KMS-11 (cell line): ENCODE measurements at regions not wholly inside any gene's neighbourhood (a gene's known extent, or its start where the extent isn't known, plus 50 kb on each side); places are given as distances from the start of the nearest gene placed in this dataset.

Experiments used
- H2AFZ ChIP-seq: fragments of 200-600 bp; sonication (generic); 2 replicates; pipeline ENCODE4 v1.6.1; 2016; ENCODE audit warnings: antibody characterized with exemption, mixed run types, low read depth
- H3K27ac ChIP-seq: fragments of 200-600 bp; sonication (generic); 2 replicates; pipeline ENCODE4 v1.6.1; 2016; ENCODE audit warnings: mild to moderate bottlenecking, mixed run types
- H3K27me3 ChIP-seq: fragments of 200-600 bp; sonication (generic); 2 replicates; pipeline ENCODE4 v1.6.1; 2017; ENCODE audit warnings: mild to moderate bottlenecking, low read depth, mixed run types, moderate library complexity; ENCODE audit not compliant: insufficient read depth
- H3K36me3 ChIP-seq: fragments of 200-600 bp; sonication (generic); 2 replicates; pipeline ENCODE4 v1.6.1; 2017; ENCODE audit warnings: mild to moderate bottlenecking, mixed run types; ENCODE audit not compliant: insufficient read depth
- H3K4me1 ChIP-seq: fragments of 200-600 bp; sonication (generic); 2 replicates; pipeline ENCODE4 v1.6.1; 2016; ENCODE audit warnings: mild to moderate bottlenecking, low read depth, mixed run types; ENCODE audit not compliant: poor library complexity, severe bottlenecking
- H3K4me2 ChIP-seq: fragments of 200-600 bp; sonication (generic); 2 replicates; pipeline ENCODE4 v1.7.0; 2016; ENCODE audit warnings: mild to moderate bottlenecking, mixed run types
- H3K4me3 ChIP-seq: fragments of 200-600 bp; sonication (generic); IDR thresholded peaks from 2 replicates; pipeline ENCODE4 v1.6.1; 2017; ENCODE audit warnings: low read depth, low read length, mixed read lengths; ENCODE audit not compliant: insufficient read depth
- H3K79me2 ChIP-seq: fragments of 200-600 bp; sonication (generic); 2 replicates; pipeline ENCODE4 v1.6.1; 2016; ENCODE audit warnings: low read depth, mixed run types; ENCODE audit not compliant: insufficient read depth
- H3K9ac ChIP-seq: fragments of 200-600 bp; sonication (generic); 2 replicates; pipeline ENCODE4 v1.6.1; 2016; ENCODE audit warnings: mild to moderate bottlenecking, mixed run types
- H4K20me1 ChIP-seq: fragments of 200-600 bp; sonication (generic); 2 replicates; pipeline ENCODE4 v1.6.1; 2016; ENCODE audit warnings: mild to moderate bottlenecking, mixed run types; ENCODE audit not compliant: insufficient read depth
- TF ChIP-seq, protein P1 (sequence below): fragments of 200-600 bp; sonication (generic); conservative IDR thresholded peaks from 2 replicates; pipeline ENCODE4 v1.6.1; 2017; ENCODE audit warnings: low read depth, mild to moderate bottlenecking, antibody characterized with exemption, low read length, moderate library complexity, mixed read lengths

- no peaks in the 10 kb centered on the region for H3K27me3 ChIP-seq
- H4K20me1 ChIP-seq, result no peaks in the 10 kb centered on the region
- no peak overlapping the region for H3K4me3 ChIP-seq
- H3K4me2 ChIP-seq, result no peak overlapping the region
- no peaks in the 10 kb centered on the region for H3K4me1 ChIP-seq
- H3K9ac ChIP-seq, result no peak overlapping the region
- no peak overlapping the region for H2AFZ ChIP-seq
- H3K36me3 ChIP-seq, result no peaks in the 10 kb centered on the region
- H3K79me2 ChIP-seq, result no peaks in the 10 kb centered on the region
- H3K27ac ChIP-seq, result no peak overlapping the region
- TF ChIP-seq, protein P1, sequence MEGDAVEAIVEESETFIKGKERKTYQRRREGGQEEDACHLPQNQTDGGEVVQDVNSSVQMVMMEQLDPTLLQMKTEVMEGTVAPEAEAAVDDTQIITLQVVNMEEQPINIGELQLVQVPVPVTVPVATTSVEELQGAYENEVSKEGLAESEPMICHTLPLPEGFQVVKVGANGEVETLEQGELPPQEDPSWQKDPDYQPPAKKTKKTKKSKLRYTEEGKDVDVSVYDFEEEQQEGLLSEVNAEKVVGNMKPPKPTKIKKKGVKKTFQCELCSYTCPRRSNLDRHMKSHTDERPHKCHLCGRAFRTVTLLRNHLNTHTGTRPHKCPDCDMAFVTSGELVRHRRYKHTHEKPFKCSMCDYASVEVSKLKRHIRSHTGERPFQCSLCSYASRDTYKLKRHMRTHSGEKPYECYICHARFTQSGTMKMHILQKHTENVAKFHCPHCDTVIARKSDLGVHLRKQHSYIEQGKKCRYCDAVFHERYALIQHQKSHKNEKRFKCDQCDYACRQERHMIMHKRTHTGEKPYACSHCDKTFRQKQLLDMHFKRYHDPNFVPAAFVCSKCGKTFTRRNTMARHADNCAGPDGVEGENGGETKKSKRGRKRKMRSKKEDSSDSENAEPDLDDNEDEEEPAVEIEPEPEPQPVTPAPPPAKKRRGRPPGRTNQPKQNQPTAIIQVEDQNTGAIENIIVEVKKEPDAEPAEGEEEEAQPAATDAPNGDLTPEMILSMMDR, result no peak
These were observed 688.9 kb upstream of the ADGRL2 start for GRCh38 chr1:81111818-81112217.

DNA sequence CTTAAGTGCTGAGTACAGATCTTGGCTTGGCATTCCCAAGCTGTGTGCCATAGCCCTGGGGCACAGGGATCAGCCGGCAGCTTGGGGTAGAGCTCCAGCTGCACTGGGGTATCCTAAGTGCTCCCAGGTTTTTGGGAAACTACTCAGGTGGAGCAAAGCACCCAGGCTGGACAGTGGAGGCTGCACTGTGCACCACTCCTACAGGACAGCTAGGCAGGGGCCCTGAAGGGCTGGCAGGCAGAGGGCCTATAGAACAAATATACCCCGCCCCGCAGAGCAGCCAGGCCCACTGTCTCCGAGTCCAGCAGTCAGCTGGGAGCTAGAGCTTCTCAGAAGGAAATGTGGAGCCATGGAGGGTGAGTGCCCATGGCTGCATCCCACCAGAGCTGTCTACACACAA lies 691.7 kb upstream of the ADGRL2 start:
- Histone ChIP-seq H3K27ac (no peak overlapping the region), H3K36me3 (no peaks in the 10 kb centered on the region), H3K9ac (no peak overlapping the region), H3K79me2 (no peaks in the 10 kb centered on the region), H3K27me3 (no peaks in the 10 kb centered on the region), H2AFZ (no peak overlapping the region), H3K4me1 (no peaks in the 10 kb centered on the region), H3K4me2 (no peak overlapping the region), H3K4me3 (no peak overlapping the region), H4K20me1 (no peaks in the 10 kb centered on the region)
- TF ChIP-seq, protein P1, result no peak

DNA sequence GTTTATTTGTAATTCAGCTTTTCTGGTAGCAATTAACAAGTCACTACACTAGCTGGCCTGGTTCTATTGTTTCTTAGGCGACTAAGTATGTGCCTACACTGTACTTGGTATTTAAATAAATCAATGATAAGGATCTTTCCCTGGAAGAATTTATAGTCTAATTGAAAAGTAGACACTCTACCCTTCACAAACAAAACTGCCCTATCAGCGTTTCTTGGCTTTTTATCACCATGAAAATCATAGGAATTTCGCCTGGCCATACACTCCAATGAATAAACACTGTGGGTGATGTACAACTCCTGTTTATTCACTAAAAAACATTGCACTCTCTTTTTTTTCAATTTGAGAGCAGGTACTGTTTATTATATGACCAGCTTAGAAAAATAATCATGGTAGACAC lies 702.9 kb upstream of the ADGRL2 start:
- no peaks in the 10 kb centered on the region for H3K79me2 ChIP-seq
- H3K27ac ChIP-seq, result no peak overlapping the region

DNA sequence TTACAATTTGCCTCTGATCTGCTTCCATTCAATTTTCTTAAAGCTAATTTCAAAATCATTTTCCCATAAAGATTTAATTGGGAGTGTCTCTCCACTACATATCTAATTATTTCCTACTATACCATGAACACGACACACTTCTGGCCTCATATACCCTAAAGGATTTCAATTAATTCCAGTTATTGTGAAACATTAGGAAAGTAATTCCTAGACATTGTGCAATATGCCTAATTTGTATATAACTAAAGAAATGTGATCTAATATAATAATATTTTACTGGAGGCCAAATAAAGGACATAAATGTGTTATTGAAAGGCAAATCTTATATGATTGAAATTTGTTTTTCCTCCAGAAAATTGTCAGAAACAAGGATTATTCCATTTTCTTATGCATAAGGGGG lies 727.2 kb upstream of the ADGRL2 start:
- Histone ChIP-seq H3K79me2 (no peaks in the 10 kb centered on the region), H3K4me3 (no peak overlapping the region)
- TF ChIP-seq, protein P1, result no peak

More for the DNA sequence above, 702.9 kb upstream of the ADGRL2 start:
- Histone ChIP-seq H3K4me1 (no peaks in the 10 kb centered on the region), H3K4me2 (no peak overlapping the region), H2AFZ (no peak overlapping the region), H3K27me3 (no peaks in the 10 kb centered on the region), H3K9ac (no peak overlapping the region), H3K36me3 (no peaks in the 10 kb centered on the region), H3K4me3 (no peak overlapping the region), H4K20me1 (no peaks in the 10 kb centered on the region)
- TF ChIP-seq, protein P1, result no peak

More for the DNA sequence above, 727.2 kb upstream of the ADGRL2 start:
- H3K4me1 ChIP-seq, result no peaks in the 10 kb centered on the region
- no peaks in the 10 kb centered on the region for H4K20me1 ChIP-seq
- no peak overlapping the region for H3K4me2 ChIP-seq
- H3K27ac ChIP-seq, result no peak overlapping the region
- H3K27me3 ChIP-seq, result no peaks in the 10 kb centered on the region
- H3K9ac ChIP-seq, result no peak overlapping the region
- H3K36me3 ChIP-seq, result no peaks in the 10 kb centered on the region
- H2AFZ ChIP-seq, result no peak overlapping the region
